Gastrocnemius medialis (tissue), 4 donors: ENCODE measurements at regions not wholly inside any gene's neighbourhood (a gene's known extent, or its start where the extent isn't known, plus 50 kb on each side); places are given as distances from the start of the nearest gene placed in this dataset.

Experiments
- CTCF ChIP-seq, 5 experiments: fragments of 450-650 bp in 3 of 5; fragments of 200-600 bp in 2 of 5; sonication (generic) in 2 of 5; IDR thresholded peaks in 4 of 5; conservative IDR thresholded peaks in 1 of 5; 1 replicate in 4 of 5; 2 replicates in 1 of 5; pipeline ENCODE4 v1.5.1; 2016 to 2019; ENCODE audit warnings: antibody characterized with exemption in 5 of 5, mild to moderate bottlenecking in 3 of 5, moderate library complexity in 3 of 5
- POLR2A ChIP-seq, 2 donors: fragments of 450-650 bp; IDR thresholded peaks; one replicate each; pipeline ENCODE4 v1.6.1; 2017; ENCODE audit warnings: antibody characterized with exemption in 2 of 2, mild to moderate bottlenecking in 2 of 2, moderate library complexity in 2 of 2

GRCh38 chr13:70502944-70503343 lies 394.7 kb upstream of the KLHL1 start:
- TF ChIP-seq CTCF (IDR thresholded peaks at IDR 0.05 in 4 of 5, conservative IDR thresholded peaks at IDR 0.05 in 1 of 5), result no peak
- no peak for TF ChIP-seq POLR2A (IDR thresholded peaks at IDR 0.05)
